ENCODE measurements at regions not wholly inside any gene's neighbourhood (a gene's known extent, or its start where the extent isn't known, plus 50 kb on each side); places are given as distances from the start of the nearest gene placed in this dataset.

DNA sequence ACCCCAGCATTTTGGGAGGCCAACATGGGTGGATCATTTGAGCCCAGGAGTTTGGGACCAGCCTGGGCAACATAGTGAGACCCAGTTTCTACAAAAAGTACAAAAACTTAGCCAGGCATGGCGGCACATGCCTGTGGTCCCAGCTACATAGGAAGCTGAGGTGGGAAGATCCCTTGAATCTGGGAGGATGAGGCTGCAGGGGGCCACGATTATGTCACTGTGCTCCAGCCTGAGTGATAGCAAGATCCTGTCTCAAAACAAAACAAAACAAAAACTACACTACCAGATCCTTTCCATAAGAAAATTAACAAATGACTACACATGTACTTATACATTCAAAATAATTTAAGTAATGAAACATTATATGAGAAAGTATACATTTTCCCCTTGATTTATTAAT is 116.4 kb upstream of the KLF6 start:
- CTCF ChIA-PET = no interaction called here
- no peak for DNase-seq

DNA sequence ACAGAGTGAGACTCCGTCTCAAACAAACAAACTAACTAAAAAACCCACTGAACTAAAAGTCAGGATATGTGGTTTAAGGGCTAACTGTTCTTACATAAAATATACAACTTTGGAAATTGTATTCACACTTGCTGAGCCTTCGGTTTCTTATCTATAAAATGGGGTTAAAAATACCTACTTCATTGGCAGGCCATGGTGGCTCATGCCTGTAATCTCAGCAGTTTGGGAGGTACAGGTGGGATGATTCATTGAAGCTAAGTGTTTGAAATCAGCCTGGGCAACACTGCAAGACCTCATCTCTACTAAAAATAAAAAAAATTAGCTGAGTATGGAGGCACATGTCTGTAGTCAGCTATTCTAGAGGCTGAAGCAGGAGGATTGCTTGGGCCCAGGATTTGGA is 115.4 kb upstream of the KLF6 start:
- CTCF ChIA-PET = interaction anchor here (0.5 to 2.1 kb wide), 2 partner anchors 10 to 242 kb away, joined by 3 to 5 read pairs; no protein-coding TSS in a partner anchor
- H3K36me3 Mint-ChIP-seq (ENCODE audit: low read depth) = no peaks in the 10 kb centered on the region
- H3K27ac Mint-ChIP-seq = no peak overlapping the region
- intact Hi-C loops (cut with micrococcal nuclease) = no loop called here
- DNase-seq (no peak), ATAC-seq (no peak)
- H3K4me3 Mint-ChIP-seq = no peak overlapping the region
- POLR2A ChIA-PET = no interaction called here
- TF ChIP-seq, protein P1, sequence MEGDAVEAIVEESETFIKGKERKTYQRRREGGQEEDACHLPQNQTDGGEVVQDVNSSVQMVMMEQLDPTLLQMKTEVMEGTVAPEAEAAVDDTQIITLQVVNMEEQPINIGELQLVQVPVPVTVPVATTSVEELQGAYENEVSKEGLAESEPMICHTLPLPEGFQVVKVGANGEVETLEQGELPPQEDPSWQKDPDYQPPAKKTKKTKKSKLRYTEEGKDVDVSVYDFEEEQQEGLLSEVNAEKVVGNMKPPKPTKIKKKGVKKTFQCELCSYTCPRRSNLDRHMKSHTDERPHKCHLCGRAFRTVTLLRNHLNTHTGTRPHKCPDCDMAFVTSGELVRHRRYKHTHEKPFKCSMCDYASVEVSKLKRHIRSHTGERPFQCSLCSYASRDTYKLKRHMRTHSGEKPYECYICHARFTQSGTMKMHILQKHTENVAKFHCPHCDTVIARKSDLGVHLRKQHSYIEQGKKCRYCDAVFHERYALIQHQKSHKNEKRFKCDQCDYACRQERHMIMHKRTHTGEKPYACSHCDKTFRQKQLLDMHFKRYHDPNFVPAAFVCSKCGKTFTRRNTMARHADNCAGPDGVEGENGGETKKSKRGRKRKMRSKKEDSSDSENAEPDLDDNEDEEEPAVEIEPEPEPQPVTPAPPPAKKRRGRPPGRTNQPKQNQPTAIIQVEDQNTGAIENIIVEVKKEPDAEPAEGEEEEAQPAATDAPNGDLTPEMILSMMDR (IDR thresholded peaks at IDR 0.05) = no peak
- H3K4me1 Mint-ChIP-seq (ENCODE audit: low read depth) = peaks cover 23% of the 10 kb centered on the region
- H3K9me3 Mint-ChIP-seq = no peaks in the 10 kb centered on the region
- no peaks in the 10 kb centered on the region for H3K27me3 Mint-ChIP-seq

More for the DNA sequence above, 116.4 kb upstream of the KLF6 start:
- TF ChIP-seq, protein P1 (IDR thresholded peaks at IDR 0.05) = no peak
- POLR2A ChIA-PET = interaction anchor here (0.7 kb wide), 1 partner anchor 120 kb away, joined by 3 read pairs; no protein-coding TSS in a partner anchor
- Mint-ChIP-seq H3K27ac (peak overlapping the region; percentile 86), H3K27me3 (no peaks in the 10 kb centered on the region), H3K9me3 (peaks cover 2% of the 10 kb centered on the region), H3K36me3 (ENCODE audit: low read depth) (no peaks in the 10 kb centered on the region), H3K4me3 (no peak overlapping the region), H3K4me1 (ENCODE audit: low read depth) (peaks cover 23% of the 10 kb centered on the region)
- no peak for ATAC-seq
- intact Hi-C loops (cut with micrococcal nuclease) = no loop called here

GRCh38 chr10:3898821-3899220 is 113.8 kb upstream of the KLF6 start:
- TF ChIP-seq, protein P1 (IDR thresholded peaks at IDR 0.05) = no peak
- CTCF ChIA-PET = interaction anchor here (2.1 kb wide), 1 partner anchor 8 kb away, joined by 5 read pairs; no protein-coding TSS in a partner anchor
- ATAC-seq = no peak
- intact Hi-C loops (cut with micrococcal nuclease) = no loop called here
- H3K4me3 Mint-ChIP-seq = no peak overlapping the region
- H3K27me3 Mint-ChIP-seq = no peaks in the 10 kb centered on the region
- no peaks in the 10 kb centered on the region for H3K36me3 Mint-ChIP-seq (ENCODE audit: low read depth)
- DNase-seq = no peak
- no peaks in the 10 kb centered on the region for H3K9me3 Mint-ChIP-seq
- H3K27ac Mint-ChIP-seq = no peak overlapping the region
- peaks cover 29% of the 10 kb centered on the region for H3K4me1 Mint-ChIP-seq (ENCODE audit: low read depth)
- POLR2A ChIA-PET = interaction anchor here (0.7 to 1.2 kb wide), 3 partner anchors 28 to 115 kb away, joined by 4 read pairs; no protein-coding TSS in a partner anchor

DNA sequence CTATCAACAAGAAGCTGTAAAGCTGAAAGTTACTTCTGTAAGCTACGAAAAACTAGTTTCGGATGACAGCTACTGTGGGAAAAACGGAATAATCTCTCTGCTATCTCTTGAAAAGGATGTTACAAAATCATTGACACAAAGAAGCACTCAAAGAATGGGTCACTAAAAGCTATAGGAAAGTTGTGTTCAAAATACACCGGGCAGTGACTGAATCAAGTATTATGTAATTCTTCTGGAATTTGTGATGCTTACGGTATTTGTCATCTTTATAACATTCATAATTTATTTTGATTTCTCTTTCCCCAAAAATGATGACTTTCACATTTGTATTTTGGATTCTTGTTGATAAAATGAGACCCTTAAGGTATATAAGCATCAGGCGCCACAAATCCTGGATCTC is 112.1 kb upstream of the KLF6 start:
- peaks cover 32% of the 10 kb centered on the region for H3K4me1 Mint-ChIP-seq (ENCODE audit: low read depth)
- POLR2A ChIA-PET = interaction anchor here (1.3 kb wide), 1 partner anchor 38 kb away, joined by 3 read pairs; no protein-coding TSS in a partner anchor
- no peak overlapping the region for H3K27ac Mint-ChIP-seq
- H3K36me3 Mint-ChIP-seq (ENCODE audit: low read depth) = no peaks in the 10 kb centered on the region
- TF ChIP-seq, protein P1 (IDR thresholded peaks at IDR 0.05) = no peak
- ATAC-seq (no peak), DNase-seq (no peak)
- no peaks in the 10 kb centered on the region for H3K27me3 Mint-ChIP-seq
- CTCF ChIA-PET = interaction anchor here (1.0 kb wide), 1 partner anchor 9 kb away, joined by 3 read pairs; no protein-coding TSS in a partner anchor
- H3K4me3 Mint-ChIP-seq = no peak overlapping the region
- no peaks in the 10 kb centered on the region for H3K9me3 Mint-ChIP-seq
- intact Hi-C loops (cut with micrococcal nuclease) = no loop called here

DNA sequence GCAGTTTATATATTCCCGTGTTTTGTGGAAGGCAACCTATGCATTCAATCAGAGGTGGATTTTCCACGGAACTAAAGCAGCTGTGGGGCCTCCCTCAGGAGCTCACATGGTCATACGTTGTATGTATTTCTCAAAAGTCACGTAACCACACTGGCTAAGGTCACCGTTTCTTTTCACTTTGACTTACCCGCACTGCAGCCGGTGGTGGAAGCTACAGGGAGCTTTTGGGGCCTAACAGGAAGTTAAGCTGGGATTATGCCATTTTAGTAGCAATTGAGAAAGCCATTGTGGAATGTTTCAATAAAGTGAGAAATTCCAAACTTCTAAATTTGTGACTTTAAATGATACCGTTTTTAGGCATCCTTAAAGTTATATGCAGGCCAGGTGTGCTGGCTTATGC is 111.2 kb upstream of the KLF6 start:
- POLR2A ChIA-PET = interaction anchor here (0.7 to 1.3 kb wide), 3 partner anchors 39 to 531 kb away, joined by 3 read pairs; no protein-coding TSS in a partner anchor
- H3K4me1 Mint-ChIP-seq (ENCODE audit: low read depth) = peaks cover 29% of the 10 kb centered on the region
- H3K9me3 Mint-ChIP-seq = no peaks in the 10 kb centered on the region
- no peak for DNase-seq
- intact Hi-C loops (cut with micrococcal nuclease) = no loop called here
- no peaks in the 10 kb centered on the region for H3K36me3 Mint-ChIP-seq (ENCODE audit: low read depth)
- CTCF ChIA-PET = no interaction called here
- H3K27me3 Mint-ChIP-seq = no peaks in the 10 kb centered on the region
- ATAC-seq = no peak
- TF ChIP-seq, protein P1 (IDR thresholded peaks at IDR 0.05) = no peak
- no peak overlapping the region for H3K27ac Mint-ChIP-seq
- H3K4me3 Mint-ChIP-seq = no peak overlapping the region
